Kidney (tissue), 13 donors: ENCODE measurements at regions not wholly inside any gene's neighbourhood (a gene's known extent, or its start where the extent isn't known, plus 50 kb on each side); places are given as distances from the start of the nearest gene placed in this dataset.

ENCODE experiments used
- DNase-seq, 5 donors: peaks; one replicate each; pipeline ENCODE4 v3.0.0-alpha.2; 2013 to 2020
- FAIRE-seq: peaks from 2 replicates; lab custom pipeline; 2012; peaks lifted over from hg19 to GRCh38; lab: Jason Lieb, UNC
- H3K27ac ChIP-seq, 2 donors: one replicate each; pipeline ENCODE4 v1.7.0; 2013; ENCODE audit warnings: low read depth in 2 of 2, low read length in 2 of 2, inconsistent platforms in 1 of 2
- H3K27me3 ChIP-seq: one replicate; pipeline ENCODE4 v1.7.1; 2013; ENCODE audit warnings: low read length, inconsistent platforms; ENCODE audit not compliant: control insufficient read depth, insufficient read depth
- H3K36me3 ChIP-seq, 3 donors: one replicate each; pipeline versions ENCODE4 v1.7.0 to v1.7.1; 2013; ENCODE audit warnings: low read length in 3 of 3, control low read depth in 1 of 3, inconsistent platforms in 1 of 3; ENCODE audit not compliant: insufficient read depth in 3 of 3, control insufficient read depth in 2 of 3
- H3K4me1 ChIP-seq, 3 donors: one replicate each; pipeline versions ENCODE4 v1.7.0 to v1.7.1; 2013; ENCODE audit warnings: low read length in 3 of 3, inconsistent platforms in 1 of 3, low read depth in 1 of 3; ENCODE audit not compliant: control insufficient read depth in 2 of 3, insufficient read depth in 2 of 3
- H3K4me3 ChIP-seq, 3 donors: one replicate each; pipeline versions ENCODE4 v1.7.0 to v1.8.1; 2013; ENCODE audit warnings: low read length in 3 of 3, control low read depth in 1 of 3, inconsistent platforms in 1 of 3
- H3K9ac ChIP-seq, 3 donors: one replicate each; pipeline versions ENCODE4 v1.7.0 to v1.7.1; 2013; ENCODE audit warnings: low read length in 3 of 3, control low read depth in 1 of 3, inconsistent platforms in 1 of 3
- H3K9me3 ChIP-seq, 3 donors: one replicate each; pipeline versions ENCODE4 v1.7.0 to v1.7.1; 2013; ENCODE audit warnings: low read length in 3 of 3, control low read depth in 1 of 3, inconsistent platforms in 1 of 3; ENCODE audit not compliant: control insufficient read depth in 2 of 3, insufficient read depth in 1 of 3
- CTCF ChIP-seq: IDR thresholded peaks from 3 replicates; pipeline ENCODE4 v1.5.1; 2012; ENCODE audit warnings: mild to moderate bottlenecking, moderate library complexity, borderline replicate concordance; ENCODE audit not compliant: insufficient read depth; ENCODE audit errors: extremely low read depth
- intact Hi-C: fragments of 100-400 bp; cut with DNase I; formaldehyde crosslinking; loops from one replicate; pipeline ENCODE4 v1.11.1; 2022
- donor health status: control.
- donor health status: control.
- donor health status: control.
- donor health status: control.
- donor health status: control.
- donor health status: DM: yes; HTN: yes; CAD: no.
- donor health status: Normal renal cell carcinoma (clear cell type).

GRCh38 chr5:19322716-19323485 is 665.1 kb downstream of the CDH18 start:
- Histone ChIP-seq H3K9me3 (peaks cover 0 to 2% (median 0%) of the 10 kb centered on the region in 3 donors), H3K36me3 (no peaks in the 10 kb centered on the region), H3K9ac (no peak overlapping the region), H3K4me3 (no peak overlapping the region), H3K27me3 (no peaks in the 10 kb centered on the region), H3K27ac (no peak overlapping the region), H3K4me1 (no peaks in the 10 kb centered on the region)
- no peak for DNase-seq
- intact Hi-C loops, result no loop called here
- FAIRE-seq, result no peak
- TF ChIP-seq CTCF, result no peak

DNA sequence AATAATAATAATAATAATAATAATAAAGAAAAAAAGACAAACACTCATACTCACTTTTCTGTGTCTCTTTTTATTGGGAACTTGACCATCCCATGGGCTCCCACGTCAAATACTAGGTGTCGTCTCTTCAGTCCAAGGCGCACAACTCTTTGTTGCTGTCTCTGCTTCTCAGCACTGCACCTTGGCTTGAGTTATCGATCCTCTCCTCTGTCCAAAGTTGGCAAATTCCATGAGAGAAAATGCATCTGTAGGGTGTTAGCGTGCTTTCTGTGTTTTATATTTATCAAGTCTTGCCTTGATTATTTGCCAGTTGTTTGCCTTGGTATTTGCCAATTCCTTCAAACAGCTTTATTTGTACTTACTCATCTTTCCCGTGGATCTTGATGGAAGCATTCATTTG is 653.7 kb downstream of the CDH18 start:
- intact Hi-C loops, result no loop called here
- no peak for TF ChIP-seq CTCF
- H3K9me3 ChIP-seq, result no peaks in the 10 kb centered on the region
- no peak overlapping the region for H3K9ac ChIP-seq
- H3K4me3 ChIP-seq, result no peak overlapping the region
- H3K4me1 ChIP-seq, result no peaks in the 10 kb centered on the region
- H3K27ac ChIP-seq, result no peak overlapping the region
- no peak for FAIRE-seq
- H3K27me3 ChIP-seq, result no peaks in the 10 kb centered on the region
- DNase-seq, result no peak
- H3K36me3 ChIP-seq, result no peaks in the 10 kb centered on the region

GRCh38 chr5:19342942-19343341 is 645.1 kb downstream of the CDH18 start:
- no peak for FAIRE-seq
- Histone ChIP-seq H3K27ac (no peak overlapping the region), H3K4me1 (no peaks in the 10 kb centered on the region), H3K4me3 (no peak overlapping the region), H3K9ac (no peak overlapping the region), H3K9me3 (peaks cover 0 to 5% (median 0%) of the 10 kb centered on the region in 3 donors), H3K36me3 (no peaks in the 10 kb centered on the region), H3K27me3 (no peaks in the 10 kb centered on the region)
- TF ChIP-seq CTCF, result no peak
- intact Hi-C loops, result no loop called here
- DNase-seq, result no peak
